ENCODE measurements at regions not wholly inside any gene's neighbourhood (a gene's known extent, or its start where the extent isn't known, plus 50 kb on each side); places are given as distances from the start of the nearest gene placed in this dataset.
"Not testable (repeated sequence)": the region's sequence is repeated elsewhere in the genome, so short reads cannot be mapped to it uniquely, and the experiment has no call there.

- no peak overlapping the region for H3K4me3 ChIP-seq (ENCODE audit: low read depth, low read length)
- no peak for TF ChIP-seq MAX (IDR thresholded peaks at IDR 0.05; ENCODE audit: low read depth, low read length)
- no peak for TF ChIP-seq MYC (IDR thresholded peaks at IDR 0.05; ENCODE audit: low read depth, low read length)
- TF ChIP-seq CTCF (IDR thresholded peaks at IDR 0.05; ENCODE audit: low read depth, low read length), result no peak
- no peak for TF ChIP-seq POLR2A (IDR thresholded peaks at IDR 0.05; ENCODE audit: extremely low read depth, insufficient read length)
- DNase-seq (ENCODE audit: low read depth), result no peak
Observed at GRCh38 chr3:137174514-137174913, 216.7 kb downstream of the IL20RB start.

GRCh38 chr3:137180220-137180619, 222.4 kb downstream of the IL20RB start:
- TF ChIP-seq POLR2A (IDR thresholded peaks at IDR 0.05; ENCODE audit: extremely low read depth, insufficient read length) (no peak), MYC (IDR thresholded peaks at IDR 0.05; ENCODE audit: low read depth, low read length) (no peak), CTCF (IDR thresholded peaks at IDR 0.05; ENCODE audit: low read depth, low read length) (no peak), MAX (IDR thresholded peaks at IDR 0.05; ENCODE audit: low read depth, low read length) (no peak)
- DNase-seq (ENCODE audit: low read depth), result no peak
- H3K4me3 ChIP-seq (ENCODE audit: low read depth, low read length), result no peak overlapping the region

- TF ChIP-seq CTCF (IDR thresholded peaks at IDR 0.05; ENCODE audit: low read depth, low read length) (no peak), MYC (IDR thresholded peaks at IDR 0.05; ENCODE audit: low read depth, low read length) (no peak), MAX (IDR thresholded peaks at IDR 0.05; ENCODE audit: low read depth, low read length) (no peak), POLR2A (IDR thresholded peaks at IDR 0.05; ENCODE audit: extremely low read depth, insufficient read length) (no peak)
- no peak overlapping the region for H3K4me3 ChIP-seq (ENCODE audit: low read depth, low read length)
- DNase-seq (ENCODE audit: low read depth), result no peak
Observed at GRCh38 chr3:137191133-137191923, 233.5 kb downstream of the IL20RB start.

GRCh38 chr3:137191951-137192350, 234.2 kb downstream of the IL20RB start:
- no peak for DNase-seq (ENCODE audit: low read depth)
- TF ChIP-seq MAX (IDR thresholded peaks at IDR 0.05; ENCODE audit: low read depth, low read length), result no peak
- no peak for TF ChIP-seq MYC (IDR thresholded peaks at IDR 0.05; ENCODE audit: low read depth, low read length)
- TF ChIP-seq CTCF (IDR thresholded peaks at IDR 0.05; ENCODE audit: low read depth, low read length), result no peak
- TF ChIP-seq POLR2A (IDR thresholded peaks at IDR 0.05; ENCODE audit: extremely low read depth, insufficient read length), result no peak
- H3K4me3 ChIP-seq (ENCODE audit: low read depth, low read length), result no peak overlapping the region

- DNase-seq (ENCODE audit: low read depth), result no peak
- H3K4me3 ChIP-seq (ENCODE audit: low read depth, low read length), result no peak overlapping the region
- TF ChIP-seq MAX (IDR thresholded peaks at IDR 0.05; ENCODE audit: low read depth, low read length) (no peak), MYC (IDR thresholded peaks at IDR 0.05; ENCODE audit: low read depth, low read length) (no peak), POLR2A (IDR thresholded peaks at IDR 0.05; ENCODE audit: extremely low read depth, insufficient read length) (no peak), CTCF (IDR thresholded peaks at IDR 0.05; ENCODE audit: low read depth, low read length) (no peak)
Observed at GRCh38 chr3:137194301-137194700, 236.5 kb downstream of the IL20RB start.

- H3K4me3 ChIP-seq (ENCODE audit: low read depth, low read length); DNase-seq (ENCODE audit: low read depth): not testable (repeated sequence)
Observed at GRCh38 chr3:137198374-137198773, 240.6 kb downstream of the IL20RB start.
